Right forelimb (tissue), 1 donor: ENCODE measurements at regions not wholly inside any gene's neighbourhood (a gene's known extent, or its start where the extent isn't known, plus 50 kb on each side); places are given as distances from the start of the nearest gene placed in this dataset.

ENCODE experiments used
- DNase-seq: peaks from one replicate; pipeline ENCODE4 v3.0.0-alpha.2; 2018

GRCh38 chr5:60369391-60369790 is 330.6 kb downstream of the DEPDC1B start:
- no peak for DNase-seq

GRCh38 chr5:60368100-60368499 is 331.9 kb downstream of the DEPDC1B start:
- DNase-seq = no peak

DNA sequence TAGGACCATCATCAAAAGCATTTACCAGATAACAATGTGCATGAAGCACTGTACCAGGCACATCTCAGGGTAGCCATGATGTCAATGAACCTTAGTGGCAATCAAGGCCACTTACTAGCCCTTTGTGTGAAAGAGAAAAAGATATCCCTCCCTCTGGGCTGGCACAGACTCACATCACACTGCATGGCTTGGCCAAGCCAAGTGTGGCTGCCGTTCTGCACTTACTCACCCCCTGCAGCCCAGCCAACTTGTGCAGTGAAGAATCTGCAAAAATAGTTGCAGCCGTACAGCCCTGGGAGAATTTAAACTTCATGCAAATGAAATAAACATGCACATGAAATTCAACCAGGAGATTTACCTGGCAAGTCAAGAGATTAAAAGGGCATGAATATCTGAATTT is 333.5 kb downstream of the DEPDC1B start:
- DNase-seq = no peak

DNA sequence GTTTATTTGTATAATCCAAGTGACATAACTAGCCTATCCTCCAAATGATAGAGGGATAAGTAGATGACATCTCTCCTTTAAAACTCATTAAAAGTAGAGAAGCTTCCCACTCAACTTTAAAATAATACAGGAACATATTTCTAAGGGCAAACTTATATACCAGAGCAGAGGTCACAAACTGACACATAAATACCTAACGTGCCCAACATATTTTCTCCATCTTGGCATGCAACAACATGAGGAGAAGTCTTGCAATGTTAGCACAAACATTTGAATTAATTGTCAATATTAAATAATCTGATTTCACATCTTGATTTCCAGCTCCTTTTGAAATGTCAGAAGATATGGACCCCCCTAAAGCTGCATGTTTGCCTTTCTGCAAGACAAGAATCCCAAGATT is 335.0 kb downstream of the DEPDC1B start:
- no peak for DNase-seq

GRCh38 chr5:60362158-60362557 is 337.8 kb downstream of the DEPDC1B start:
- no peak for DNase-seq

- DNase-seq = no peak
These were observed 339.6 kb downstream of the DEPDC1B start for GRCh38 chr5:60360355-60360754.

DNA sequence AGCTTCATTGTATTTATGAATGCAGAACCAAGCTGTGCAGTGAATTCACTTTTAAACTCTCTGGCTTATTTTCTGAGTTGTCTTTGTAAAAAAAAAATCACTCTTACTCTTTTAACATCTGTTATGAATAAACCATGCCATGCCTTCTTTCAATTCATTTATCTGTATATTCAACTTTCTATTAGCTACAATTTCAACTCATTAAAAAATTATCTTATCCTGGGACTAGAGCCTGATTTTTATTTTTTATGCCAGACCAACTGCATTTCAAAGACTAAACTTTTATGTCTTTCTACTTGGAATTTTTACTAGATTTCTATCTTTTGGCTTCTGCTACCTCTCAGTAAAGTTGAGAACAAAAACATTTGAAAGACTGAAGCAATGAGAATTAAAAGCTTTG is 342.7 kb downstream of the DEPDC1B start:
- DNase-seq = no peak

DNA sequence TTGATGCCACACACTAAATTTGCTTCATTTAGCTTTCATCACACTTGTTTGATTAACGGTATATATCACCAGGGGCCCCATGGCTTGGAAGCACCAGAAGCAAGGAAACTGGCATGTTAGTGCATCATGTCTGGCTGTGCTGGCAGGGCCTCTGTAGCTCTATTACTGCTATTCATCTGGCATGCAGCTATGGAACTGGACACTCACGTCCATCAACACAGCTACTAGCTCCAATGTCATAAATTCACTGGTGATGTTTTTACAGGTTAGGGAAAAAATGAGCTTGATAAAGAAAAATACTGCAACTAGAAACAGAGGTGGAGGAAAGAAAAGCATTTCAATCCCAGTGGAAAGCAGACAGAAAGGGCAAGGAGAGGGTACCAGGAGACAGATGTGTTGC is 343.2 kb downstream of the DEPDC1B start:
- no peak for DNase-seq

- DNase-seq = no peak
These were observed 344.8 kb downstream of the DEPDC1B start for GRCh38 chr5:60355181-60355580.

DNA sequence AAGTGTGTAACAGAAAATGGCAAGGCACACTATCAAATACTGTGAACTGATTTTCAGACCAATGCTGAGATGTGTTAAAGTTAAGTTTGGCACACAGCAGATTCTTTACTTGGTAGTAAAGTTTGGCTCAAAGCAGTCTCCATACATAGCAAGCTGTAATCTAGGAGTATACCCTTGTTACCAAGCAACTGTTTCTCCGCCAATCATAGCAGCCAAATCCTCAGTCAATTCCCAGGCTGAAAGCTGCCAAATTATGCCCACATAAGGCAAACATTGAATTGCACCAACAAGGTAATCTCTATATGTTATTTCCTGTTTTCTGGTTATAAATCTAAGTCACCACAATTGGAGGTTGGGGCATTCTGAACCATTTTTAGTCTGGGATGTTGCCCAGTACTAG is 345.7 kb downstream of the DEPDC1B start:
- no peak for DNase-seq

DNA sequence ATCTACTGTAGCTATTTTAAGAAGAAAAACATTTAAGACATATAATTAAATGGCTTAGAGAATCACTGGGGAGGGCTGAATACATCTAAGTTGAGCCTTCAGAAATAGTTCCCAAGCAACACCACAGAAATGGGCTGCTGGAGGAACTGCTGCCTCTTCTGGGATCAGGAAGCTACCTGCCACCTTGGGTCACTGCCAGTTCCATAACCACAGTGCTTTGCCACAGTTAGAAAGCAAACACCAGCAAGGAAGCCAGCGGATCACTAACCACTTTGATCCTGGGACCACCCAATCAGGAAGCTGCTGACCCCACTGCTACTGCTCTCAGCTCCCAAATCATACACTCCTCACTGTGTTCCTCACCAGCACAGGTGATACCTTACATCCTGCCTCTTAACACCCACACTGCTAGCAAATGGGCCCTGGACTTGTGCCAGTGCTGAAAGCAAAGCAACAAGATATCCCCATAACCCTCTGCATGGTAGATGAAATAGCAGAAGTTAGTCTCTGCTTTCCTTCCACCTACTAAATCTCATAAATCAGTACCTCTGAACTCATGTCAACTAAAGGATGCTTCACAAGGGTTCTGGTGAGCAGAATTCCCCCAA is 346.9 kb downstream of the DEPDC1B start:
- no peak for DNase-seq

GRCh38 chr5:60350794-60351193 is 349.2 kb downstream of the DEPDC1B start:
- DNase-seq = no peak

- DNase-seq = no peak
These were observed 350.0 kb downstream of the DEPDC1B start for GRCh38 chr5:60349891-60350415.

DNA sequence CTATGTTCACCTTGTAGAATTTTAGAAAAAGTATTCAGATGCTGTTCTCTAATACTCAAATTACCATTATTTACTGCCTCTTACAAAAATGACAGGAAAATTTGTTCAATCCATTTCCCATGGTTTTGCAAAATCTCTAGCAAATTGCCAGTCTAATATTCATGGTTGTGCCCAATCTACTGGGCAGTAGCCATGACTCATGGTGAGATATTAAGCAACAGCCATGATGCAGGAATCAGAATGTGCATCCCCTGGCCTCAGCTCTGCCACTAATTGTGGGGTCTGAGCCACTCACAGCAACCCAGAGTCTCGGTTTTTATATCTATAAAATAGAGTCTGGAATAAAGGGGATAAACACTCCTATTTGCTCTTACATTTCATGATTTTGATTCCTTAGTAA is 353.6 kb downstream of the DEPDC1B start:
- DNase-seq = no peak

DNA sequence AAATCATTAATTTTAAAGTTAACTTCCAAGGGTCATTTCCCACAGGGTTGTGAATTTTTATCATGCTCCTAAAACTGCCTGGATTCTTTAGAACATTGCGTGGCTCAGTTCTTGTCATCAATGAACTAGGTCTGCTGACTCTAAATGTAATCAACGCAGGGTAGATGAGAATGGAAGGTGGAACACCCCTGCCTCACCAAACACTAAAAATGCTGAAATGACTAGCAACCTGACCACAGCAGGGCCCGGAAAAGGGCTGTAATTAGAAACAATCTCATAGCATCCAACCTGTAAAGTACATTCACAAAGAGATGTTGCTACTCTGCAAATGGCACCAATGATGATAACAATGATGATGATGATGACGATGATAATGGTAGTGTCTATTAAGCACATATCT is 356.9 kb downstream of the DEPDC1B start:
- no peak for DNase-seq

GRCh38 chr5:60340965-60341471 is 358.9 kb downstream of the DEPDC1B start:
- DNase-seq = no peak

- no peak for DNase-seq
These were observed 359.6 kb downstream of the DEPDC1B start for GRCh38 chr5:60340326-60340725.

DNA sequence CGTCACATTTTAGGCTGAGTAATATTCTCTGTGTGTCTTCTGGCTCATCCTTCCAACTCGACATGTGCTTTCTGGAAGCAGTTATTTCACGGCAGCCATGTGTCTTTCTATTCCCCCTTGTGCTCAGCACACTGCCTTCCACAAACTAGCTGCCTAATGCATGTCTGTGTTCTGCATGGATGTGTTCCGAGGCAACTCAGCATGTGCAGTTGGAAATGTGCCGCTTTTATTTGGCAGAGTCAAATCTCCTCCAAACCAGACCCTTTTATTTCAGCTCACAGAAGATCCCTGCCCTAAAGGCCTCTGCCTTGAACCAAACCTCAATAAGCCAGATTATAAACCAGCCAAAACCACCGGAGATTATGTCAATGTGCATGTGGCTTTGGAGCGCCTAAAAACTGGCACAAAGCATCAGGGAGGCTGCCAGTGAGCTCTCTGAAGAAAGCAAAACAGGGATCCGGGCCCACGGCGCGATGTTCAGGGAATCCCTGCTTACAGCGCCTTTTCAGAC is 360.2 kb downstream of the DEPDC1B start:
- peak; percentile 78 for DNase-seq

GRCh38 chr5:60338846-60339245 is 361.1 kb downstream of the DEPDC1B start:
- DNase-seq = no peak

DNA sequence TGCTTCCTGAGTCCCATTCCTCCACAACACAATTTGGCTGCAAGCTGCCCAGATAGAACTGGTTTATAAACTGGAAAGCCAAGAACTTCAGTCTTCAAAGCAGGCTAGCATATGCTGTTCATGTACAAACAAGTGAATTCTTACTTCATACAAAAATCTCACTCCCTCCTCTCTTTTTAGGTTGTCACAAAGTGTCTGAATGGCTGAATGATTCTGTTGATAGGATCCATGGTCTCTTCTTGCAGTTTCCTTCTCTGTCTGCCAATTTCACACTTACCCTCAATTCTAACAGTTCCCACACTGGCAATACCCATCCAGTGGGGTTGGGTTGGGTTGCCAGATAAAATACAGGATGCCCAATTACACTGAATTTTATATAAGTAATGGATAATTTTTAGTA is 363.5 kb downstream of the DEPDC1B start:
- no peak for DNase-seq

GRCh38 chr5:60335913-60336312 is 364.1 kb downstream of the DEPDC1B start:
- DNase-seq = no peak

DNA sequence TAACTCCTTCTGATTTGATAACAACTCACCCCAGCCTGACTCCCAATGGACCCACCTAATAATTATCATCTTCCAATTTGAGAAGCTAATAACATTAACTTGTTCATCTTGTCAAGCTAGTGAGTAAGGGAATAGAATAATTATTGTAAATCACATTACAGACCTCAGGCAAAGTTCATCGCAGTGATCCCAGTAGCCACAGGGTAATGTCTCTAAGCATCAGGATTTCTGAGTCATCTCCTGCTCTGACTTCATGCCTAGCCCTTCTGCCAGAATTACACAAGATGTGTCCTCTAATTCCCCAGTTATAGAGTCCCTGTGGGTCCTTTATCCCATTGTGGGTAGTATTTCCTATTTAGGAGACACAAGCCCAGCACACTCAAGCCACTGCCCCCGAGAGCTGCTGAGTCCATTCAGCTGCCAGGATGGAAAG is 365.7 kb downstream of the DEPDC1B start:
- DNase-seq = no peak

DNA sequence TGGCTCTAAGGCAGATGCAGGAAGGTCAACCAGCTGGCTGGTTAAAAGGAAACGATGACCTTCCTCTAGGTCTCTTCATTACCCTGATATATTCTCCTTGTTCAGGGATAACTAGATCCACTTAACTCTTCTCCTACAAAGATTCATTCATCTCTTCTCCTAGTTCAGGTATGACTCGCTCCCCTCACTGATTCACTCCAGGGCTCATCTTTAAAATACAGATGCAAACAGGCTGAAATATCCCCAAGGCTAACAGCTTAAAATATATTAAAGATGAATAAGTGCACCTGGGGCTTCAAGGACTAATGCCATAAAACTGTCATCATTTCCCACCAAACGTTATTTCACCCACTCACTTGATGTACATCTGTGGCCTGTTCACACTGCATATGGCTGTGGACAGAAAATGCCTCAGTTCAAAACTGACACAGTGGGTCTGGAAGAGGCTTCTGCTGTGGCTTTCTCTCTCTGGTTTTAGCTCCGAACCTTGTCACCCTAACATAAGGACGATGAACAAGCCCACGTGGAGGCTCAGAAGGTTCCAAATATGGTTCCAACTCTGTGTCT is 366.9 kb downstream of the DEPDC1B start:
- no peak for DNase-seq

- no peak for DNase-seq
These were observed 367.5 kb downstream of the DEPDC1B start for GRCh38 chr5:60332244-60333004.
